ENCODE measurements at regions not wholly inside any gene's neighbourhood (a gene's known extent, or its start where the extent isn't known, plus 50 kb on each side); places are given as distances from the start of the nearest gene placed in this dataset.

DNA sequence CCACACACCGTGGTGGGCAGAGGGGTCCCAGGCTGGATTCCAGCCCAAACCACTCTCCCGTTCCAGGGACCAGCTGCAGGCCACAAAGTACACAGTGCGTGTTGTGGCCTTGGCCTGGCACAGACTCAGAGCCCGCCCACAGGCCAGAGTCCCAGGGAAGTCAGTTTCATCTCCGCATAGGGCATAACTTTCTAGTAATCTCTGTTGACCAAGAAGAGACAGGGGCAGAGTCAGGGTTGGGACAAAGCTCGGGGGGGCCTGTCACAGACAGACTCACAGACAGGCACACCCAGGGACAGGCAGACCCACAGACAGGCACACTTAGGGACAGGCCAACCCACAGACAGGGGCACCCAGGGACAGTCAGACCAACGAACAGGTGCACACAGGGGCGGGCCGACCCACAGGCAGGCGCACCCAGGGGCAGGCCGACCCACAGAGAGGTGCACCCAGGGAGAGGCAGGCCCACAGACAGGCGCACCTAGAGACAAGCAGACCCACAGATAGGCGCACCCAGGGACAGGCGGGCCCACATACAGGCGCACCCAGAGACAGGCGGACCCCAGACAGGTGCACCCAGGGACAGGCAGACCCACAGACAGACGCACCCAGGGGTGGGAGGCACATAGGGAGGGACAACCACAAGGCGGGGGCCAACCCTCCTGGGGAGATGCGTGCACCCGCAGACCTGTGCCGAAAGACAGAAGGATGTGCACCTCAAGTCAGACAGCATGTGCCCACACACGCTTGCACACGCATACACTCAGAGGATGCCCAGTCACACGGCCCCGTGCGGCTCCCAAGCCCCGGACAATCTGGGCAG, 323.3 kb upstream of the RTL1 start:
- dilution Hi-C loops (cut with MboI; ENCODE audit: extremely low pct_ligation_motif_present, low sequenced_read_pairs) = no loop called here
- no peak overlapping the region for H3K27ac ChIP-seq (ENCODE audit: insufficient read depth, low read depth, low read length)
- CTCF ChIA-PET = interaction anchor here (1.2 kb wide), 1 partner anchor 8 kb away, joined by 7 read pairs; no protein-coding TSS in a partner anchor

More for the DNA sequence above, 323.3 kb upstream of the RTL1 start:
- Histone ChIP-seq H2AFZ (ENCODE audit: low read depth, low read length) (no peak overlapping the region), H4K20me1 (replicated peaks; ENCODE audit: control insufficient read depth, extremely low read depth, insufficient read depth, low read length) (no peaks in the 10 kb centered on the region), H3K4me2 (ENCODE audit: insufficient read depth, low read length) (no peak overlapping the region), H3K79me2 (ENCODE audit: control insufficient read depth, insufficient read depth, low read length) (no peaks in the 10 kb centered on the region), H3K4me3 (replicated peaks in 1 of 3; ENCODE audit: insufficient read depth in 1 of 3, low read depth in 1 of 3, low read length in 3 of 3) (no peak overlapping the region), H3K4me1 (ENCODE audit: control insufficient read depth, extremely low read depth, insufficient read depth, low read length) (no peaks in the 10 kb centered on the region), H3K36me3 (ENCODE audit: control insufficient read depth in 2 of 2, extremely low read depth in 1 of 2, insufficient read depth in 2 of 2, low read length in 2 of 2) (no peaks in the 10 kb centered on the region), H3K9ac (replicated peaks; ENCODE audit: extremely low read depth, insufficient read depth, low read length) (no peak overlapping the region), H3K27me3 (ENCODE audit: control insufficient read depth in 2 of 2, insufficient read depth in 2 of 2, low read length in 2 of 2) (peaks cover 0 to 2% of the 10 kb centered on the region in 2 experiments), H3K9me1 (replicated peaks; ENCODE audit: control insufficient read depth, extremely low read depth, insufficient read depth, low read length) (no peaks in the 10 kb centered on the region), H3K9me3 (replicated peaks; ENCODE audit: control insufficient read depth, insufficient read depth, low read length) (no peaks in the 10 kb centered on the region)
- intact Hi-C loops (cut with micrococcal nuclease) = no loop called here
- FAIRE-seq = no peak
- no peak for DNase-seq (ENCODE audit: low read depth, low spot score)
- no TSS peak for BruUV-seq (replicated peaks)
- POLR2A ChIA-PET = no interaction called here
- TF ChIP-seq POLR2A (IDR thresholded peaks at IDR 0.05; ENCODE audit: low read depth, low read length) (no peak), POLR2AphosphoS5 (IDR thresholded peaks at IDR 0.05; ENCODE audit: insufficient read depth, low read depth, low read length) (no peak), FOS (IDR thresholded peaks at IDR 0.05; ENCODE audit: borderline replicate concordance, insufficient read depth, low read length) (no peak), MYC (IDR thresholded peaks at IDR 0.05; ENCODE audit: low read depth, low read length) (no peak), EZH2 (IDR thresholded peaks at IDR 0.05; ENCODE audit: borderline replicate concordance, low read depth, low read length, severe bottlenecking) (no peak), JUN (IDR thresholded peaks at IDR 0.05; ENCODE audit: borderline replicate concordance, insufficient read depth, insufficient read length, low read depth) (no peak), GATA2 (IDR thresholded peaks at IDR 0.05; ENCODE audit: insufficient read depth, insufficient read length, low read depth, low read length) (no peak)
- TF ChIP-seq, protein P1, sequence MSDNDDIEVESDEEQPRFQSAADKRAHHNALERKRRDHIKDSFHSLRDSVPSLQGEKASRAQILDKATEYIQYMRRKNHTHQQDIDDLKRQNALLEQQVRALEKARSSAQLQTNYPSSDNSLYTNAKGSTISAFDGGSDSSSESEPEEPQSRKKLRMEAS (IDR thresholded peaks at IDR 0.05; ENCODE audit: insufficient read depth, insufficient read length) = no peak
- TF ChIP-seq, protein P2, sequence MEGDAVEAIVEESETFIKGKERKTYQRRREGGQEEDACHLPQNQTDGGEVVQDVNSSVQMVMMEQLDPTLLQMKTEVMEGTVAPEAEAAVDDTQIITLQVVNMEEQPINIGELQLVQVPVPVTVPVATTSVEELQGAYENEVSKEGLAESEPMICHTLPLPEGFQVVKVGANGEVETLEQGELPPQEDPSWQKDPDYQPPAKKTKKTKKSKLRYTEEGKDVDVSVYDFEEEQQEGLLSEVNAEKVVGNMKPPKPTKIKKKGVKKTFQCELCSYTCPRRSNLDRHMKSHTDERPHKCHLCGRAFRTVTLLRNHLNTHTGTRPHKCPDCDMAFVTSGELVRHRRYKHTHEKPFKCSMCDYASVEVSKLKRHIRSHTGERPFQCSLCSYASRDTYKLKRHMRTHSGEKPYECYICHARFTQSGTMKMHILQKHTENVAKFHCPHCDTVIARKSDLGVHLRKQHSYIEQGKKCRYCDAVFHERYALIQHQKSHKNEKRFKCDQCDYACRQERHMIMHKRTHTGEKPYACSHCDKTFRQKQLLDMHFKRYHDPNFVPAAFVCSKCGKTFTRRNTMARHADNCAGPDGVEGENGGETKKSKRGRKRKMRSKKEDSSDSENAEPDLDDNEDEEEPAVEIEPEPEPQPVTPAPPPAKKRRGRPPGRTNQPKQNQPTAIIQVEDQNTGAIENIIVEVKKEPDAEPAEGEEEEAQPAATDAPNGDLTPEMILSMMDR (IDR thresholded peaks at IDR 0.05; ENCODE audit: extremely low read depth in 1 of 2, insufficient read depth in 1 of 2, low read depth in 1 of 2, low read length in 2 of 2) = no peak

Measured in endothelial cell of umbilical vein (primary cell).